ENCODE measurements at regions not wholly inside any gene's neighbourhood (a gene's known extent, or its start where the extent isn't known, plus 50 kb on each side); places are given as distances from the start of the nearest gene placed in this dataset.
"Not testable (repeated sequence)": the region's sequence is repeated elsewhere in the genome, so short reads cannot be mapped to it uniquely, and the experiment has no call there.

DNA sequence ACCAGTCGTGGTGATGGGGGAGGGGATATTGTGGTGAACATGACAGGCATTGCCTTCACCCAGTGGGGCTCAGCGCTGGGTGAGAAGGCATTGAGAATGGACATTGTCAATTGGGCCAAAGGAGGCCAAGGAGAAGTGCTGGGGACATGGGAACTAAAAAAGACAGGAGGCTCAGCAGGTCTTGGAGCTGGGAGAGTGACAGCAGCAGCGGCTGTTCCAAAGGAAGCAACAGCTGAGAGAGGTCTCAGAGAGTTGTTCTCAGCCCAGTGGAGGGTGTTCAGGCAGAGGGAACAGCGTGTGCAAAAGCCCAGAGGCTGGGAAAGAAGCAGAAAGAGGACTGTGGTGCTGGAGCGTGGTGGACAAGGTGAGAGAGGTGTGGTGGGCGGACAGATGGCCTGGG lies 56.6 kb upstream of the ASNS start:
- DNase-seq (ENCODE audit: low read depth in 1 of 2, low spot score in 1 of 2), result not testable (repeated sequence)

DNA sequence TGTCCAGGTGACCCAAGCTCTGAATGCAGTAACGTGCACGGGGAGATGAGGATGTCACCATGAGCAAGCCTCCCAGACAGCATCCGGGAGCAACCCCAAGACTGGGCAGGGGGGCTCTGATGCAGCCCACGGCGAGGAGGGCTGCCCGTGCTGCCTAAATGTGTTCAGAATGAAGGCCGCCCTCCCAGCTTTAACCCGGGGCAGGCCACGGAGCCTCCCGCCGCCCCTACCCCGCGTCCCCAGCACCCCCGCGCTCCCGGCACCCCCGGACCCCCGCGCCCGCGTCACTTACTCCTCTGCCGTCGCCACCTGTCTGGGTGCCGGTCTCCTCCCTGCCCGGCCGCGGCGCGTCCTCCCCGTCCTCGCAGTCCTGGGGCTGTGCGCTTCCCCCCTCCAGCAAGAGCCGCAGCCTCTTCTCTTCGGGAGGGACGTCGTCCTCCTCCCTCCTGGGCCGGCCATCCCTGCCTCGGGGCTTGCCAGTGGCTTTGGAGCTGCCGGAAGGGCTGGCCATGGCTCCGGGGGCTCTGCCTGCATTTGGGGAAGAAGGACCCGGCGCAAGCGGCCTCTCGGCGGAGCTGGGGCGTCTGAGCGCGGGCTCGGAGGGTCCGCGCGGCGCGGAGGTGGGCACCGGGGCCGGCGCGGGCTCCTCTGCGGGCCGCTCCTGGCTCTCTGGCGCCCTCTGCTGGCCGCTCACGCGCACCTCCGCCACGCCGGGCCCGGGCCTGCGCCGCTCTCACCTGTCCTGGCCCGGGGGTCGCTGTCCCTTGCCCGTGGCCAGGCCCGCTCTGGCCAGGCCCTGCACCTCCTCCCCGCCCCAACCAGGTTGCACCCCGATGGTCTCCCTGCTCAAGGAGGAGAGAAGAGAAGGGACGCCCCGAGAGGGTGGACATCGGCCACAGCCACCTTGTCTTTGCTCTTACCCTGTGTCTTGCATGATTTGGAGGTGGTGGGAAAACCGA lies 55.9 kb upstream of the ASNS start:
- DNase-seq (ENCODE audit: low read depth in 1 of 2, low spot score in 1 of 2), result peak; percentile 37 to 61
